GM21786 (cell line): ENCODE measurements at regions not wholly inside any gene's neighbourhood (a gene's known extent, or its start where the extent isn't known, plus 50 kb on each side); places are given as distances from the start of the nearest gene placed in this dataset.
"Not testable (repeated sequence)": the region's sequence is repeated elsewhere in the genome, so short reads cannot be mapped to it uniquely, and the experiment has no call there.

Source experiments
- ATAC-seq: cut with Tn5 transposase; IDR thresholded peaks from one replicate; pipeline ENCODE4 v1.9.1; 2021; ENCODE audit not compliant: unreplicated experiment

DNA sequence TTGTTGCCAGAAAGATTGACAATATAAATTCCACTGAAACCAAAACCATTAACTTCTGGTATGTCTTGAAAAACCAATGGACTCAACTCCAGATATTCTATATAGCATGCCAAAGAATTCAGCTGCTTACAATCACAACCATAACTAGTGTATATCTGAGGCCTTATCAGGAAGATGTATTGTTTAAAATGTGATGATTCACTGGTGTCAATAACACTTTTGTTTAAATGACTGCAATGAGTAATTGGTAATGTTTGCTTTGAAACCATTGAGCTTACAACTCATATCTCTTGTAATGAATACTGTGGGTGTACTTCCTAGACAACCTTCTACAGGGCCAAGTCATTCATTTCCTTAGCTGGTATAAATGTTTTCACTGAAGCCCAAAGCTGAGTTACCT, 727.9 kb upstream of the KCND2 start:
- no peak for ATAC-seq

DNA sequence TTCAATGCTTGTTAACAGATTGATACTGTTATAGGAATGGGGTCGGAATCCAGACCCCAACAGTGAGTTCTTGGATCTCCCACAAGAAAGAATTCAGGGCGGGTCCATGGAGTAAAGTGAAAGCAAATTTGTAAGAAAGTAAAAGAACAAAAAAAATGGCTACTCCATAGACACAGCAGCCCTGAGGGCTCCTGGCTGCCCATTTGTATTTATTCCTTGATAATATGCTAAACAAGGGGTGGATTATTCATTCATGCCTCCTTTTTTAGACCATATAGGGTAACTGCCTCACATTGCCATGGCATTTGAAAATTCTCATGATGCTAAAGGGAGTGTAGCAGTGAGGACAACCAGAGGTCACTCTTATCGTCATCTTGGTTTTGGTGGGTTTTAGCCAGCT, 717.2 kb upstream of the KCND2 start:
- no peak for ATAC-seq

DNA sequence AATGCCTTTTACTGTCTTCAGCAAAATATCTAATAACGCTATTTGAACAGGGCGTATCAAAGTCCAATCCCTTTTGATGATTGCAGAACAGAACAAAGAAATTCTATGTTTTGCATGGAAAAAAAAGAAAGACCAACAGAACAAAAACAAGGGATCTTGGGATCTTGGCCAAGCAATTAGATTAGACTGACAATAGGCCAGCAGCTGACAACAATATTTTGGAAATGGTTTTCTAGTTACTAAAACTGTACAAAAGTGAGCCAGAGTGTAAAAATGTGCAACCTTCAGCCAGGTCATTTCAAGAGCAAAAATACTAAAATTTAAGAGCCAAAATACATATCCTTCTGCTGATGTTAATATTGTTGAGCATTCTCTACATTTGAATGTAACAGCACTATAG, 716.5 kb upstream of the KCND2 start:
- ATAC-seq = no peak

- ATAC-seq = no peak
Measured at GRCh38 chr7:119561751-119562150, 711.2 kb upstream of the KCND2 start.

GRCh38 chr7:119562839-119563238, 710.1 kb upstream of the KCND2 start:
- ATAC-seq = no peak

- no peak for ATAC-seq
Measured at GRCh38 chr7:119571666-119572065, 701.3 kb upstream of the KCND2 start.

DNA sequence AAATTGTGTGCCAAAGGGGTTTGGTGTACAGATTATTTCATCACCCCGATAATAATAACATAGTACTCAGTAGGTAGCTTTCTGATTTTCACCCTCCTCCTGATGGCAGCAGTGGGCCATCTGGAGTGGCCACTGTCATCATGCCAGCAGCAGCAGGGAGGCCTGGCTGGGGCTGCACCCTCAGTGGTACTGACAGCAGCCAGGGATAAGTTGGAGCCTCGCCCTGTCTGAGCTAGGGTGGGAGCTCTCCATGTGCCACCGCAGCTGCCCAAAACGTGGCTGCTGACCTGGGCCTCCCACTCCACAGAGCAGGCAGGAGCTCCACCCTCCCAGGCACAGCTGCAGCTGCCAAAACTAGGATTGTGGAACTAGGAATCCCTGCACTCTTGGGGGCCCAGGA, 700.8 kb upstream of the KCND2 start:
- no peak for ATAC-seq

- no peak for ATAC-seq
Measured at GRCh38 chr7:119572541-119572940, 700.4 kb upstream of the KCND2 start.

GRCh38 chr7:119578116-119578515, 694.9 kb upstream of the KCND2 start:
- no peak for ATAC-seq

DNA sequence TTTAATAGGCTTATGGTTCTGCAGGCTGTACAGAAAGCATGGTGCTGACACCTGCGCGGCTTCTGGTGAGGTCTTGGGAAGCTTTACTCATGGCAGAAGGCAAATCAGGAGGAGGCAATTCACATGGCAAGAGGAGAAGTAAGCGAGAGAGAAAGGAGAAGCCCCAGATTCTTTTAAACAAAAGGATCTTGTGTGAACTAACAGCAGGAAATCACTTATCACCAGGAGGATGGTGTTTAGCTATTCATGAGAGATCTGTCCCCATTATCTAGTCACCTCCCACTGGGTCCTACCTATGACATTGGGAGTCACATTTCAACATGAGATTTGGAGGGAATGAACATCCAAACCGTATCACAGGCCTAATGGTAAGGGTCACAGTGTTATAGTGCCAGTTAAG, 678.0 kb upstream of the KCND2 start:
- no peak for ATAC-seq

DNA sequence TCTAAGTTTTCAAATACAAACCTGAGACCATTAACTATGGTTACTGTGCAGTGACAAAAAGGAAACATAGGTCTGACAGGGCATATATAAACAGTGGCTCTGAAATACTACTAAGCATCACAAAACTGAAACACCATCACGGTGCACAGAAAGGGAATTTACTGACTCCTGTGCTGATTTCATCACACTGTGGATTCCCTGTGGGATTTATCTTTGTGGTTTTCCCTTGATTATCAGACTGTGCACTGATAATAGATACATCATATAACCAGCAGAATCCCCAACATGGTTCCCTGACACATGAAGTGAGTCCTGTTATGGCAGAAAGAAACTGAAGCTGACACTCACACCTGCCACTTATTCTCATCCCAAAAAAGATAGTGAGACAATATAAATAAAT, 676.3 kb upstream of the KCND2 start:
- ATAC-seq = no peak

- no peak for ATAC-seq
Measured at GRCh38 chr7:119606297-119606696, 666.7 kb upstream of the KCND2 start.

DNA sequence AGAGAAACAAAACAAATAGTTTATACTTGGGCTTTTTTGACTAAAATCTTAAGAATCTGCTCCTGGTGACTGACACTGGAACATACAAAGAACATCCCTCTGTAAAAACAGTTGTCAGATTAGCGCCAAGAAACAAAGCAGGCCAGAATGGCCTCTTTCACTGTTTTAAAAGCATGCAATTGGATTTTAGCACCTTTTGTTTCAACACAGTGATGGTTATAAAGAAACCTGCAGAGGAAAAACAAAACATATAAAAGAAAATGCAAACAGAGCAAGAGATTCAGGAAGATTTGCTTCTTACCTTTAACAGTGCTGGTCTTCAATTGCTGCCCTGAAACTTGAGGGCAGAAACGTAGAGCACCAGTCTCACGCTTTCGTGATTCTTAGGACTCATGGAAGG, 652.2 kb upstream of the KCND2 start:
- no peak for ATAC-seq

- no peak for ATAC-seq
Measured at GRCh38 chr7:119623427-119623826, 649.5 kb upstream of the KCND2 start.

GRCh38 chr7:119630406-119630969, 642.5 kb upstream of the KCND2 start:
- no peak for ATAC-seq

DNA sequence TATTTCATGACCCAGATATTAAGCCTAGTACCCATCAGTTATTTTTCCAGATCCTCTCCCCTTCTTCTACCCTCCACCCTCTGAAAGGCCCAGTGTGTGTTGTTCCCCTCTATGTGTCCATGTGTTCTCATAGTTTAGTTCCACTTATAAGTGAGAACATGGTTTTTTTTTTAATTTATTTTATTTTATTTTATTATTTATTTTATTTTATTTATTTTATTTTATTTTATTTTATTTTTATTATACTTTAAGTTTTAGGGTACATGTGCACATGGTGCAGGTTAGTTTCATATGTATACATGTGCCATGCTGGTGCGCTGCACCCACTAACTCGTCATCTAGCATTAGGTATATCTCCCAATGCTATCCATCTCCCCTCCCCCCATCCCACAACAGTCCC, 639.2 kb upstream of the KCND2 start:
- not testable (repeated sequence) for ATAC-seq

- ATAC-seq = no peak
Measured at GRCh38 chr7:119640326-119640725, 632.6 kb upstream of the KCND2 start.

GRCh38 chr7:119640861-119641260, 632.1 kb upstream of the KCND2 start:
- no peak for ATAC-seq

DNA sequence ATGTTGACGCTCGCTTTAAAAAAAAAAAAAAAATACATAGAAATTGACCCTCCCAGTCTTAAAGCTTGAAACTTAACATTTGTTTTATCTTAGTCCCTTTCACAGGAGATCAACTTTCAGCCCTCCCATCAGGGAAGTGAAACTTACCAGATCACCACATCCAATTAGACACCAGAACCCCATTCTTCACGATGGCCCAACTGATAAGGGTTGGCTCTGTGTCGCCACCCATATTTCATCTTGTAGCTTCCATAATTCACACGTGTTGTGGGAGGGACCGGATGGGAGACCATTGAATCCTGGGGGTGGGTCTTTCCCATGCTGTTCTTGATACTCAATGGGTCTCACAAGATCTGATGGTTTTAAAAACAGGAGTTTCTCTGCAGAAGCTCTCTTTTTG, 629.4 kb upstream of the KCND2 start:
- ATAC-seq = no peak

- no peak for ATAC-seq
Measured at GRCh38 chr7:119647286-119647685, 625.7 kb upstream of the KCND2 start.

DNA sequence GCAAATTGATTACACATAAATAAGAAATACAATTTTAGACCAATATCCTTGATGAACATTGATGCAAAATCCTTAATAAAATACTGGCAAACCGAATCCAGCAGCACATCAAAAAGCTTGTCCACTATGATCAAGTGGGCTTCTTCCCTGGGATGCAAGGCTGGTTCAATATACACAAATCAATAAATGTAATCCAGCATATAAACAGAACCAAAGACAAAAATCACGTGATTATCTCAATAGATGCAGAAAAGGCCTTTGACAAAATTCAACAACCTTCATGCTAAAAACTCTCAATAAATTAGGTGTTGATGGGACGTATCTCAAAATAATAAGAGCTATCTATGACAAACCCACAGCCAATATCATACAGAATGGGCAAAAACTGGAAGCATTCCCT, 624.2 kb upstream of the KCND2 start:
- not testable (repeated sequence) for ATAC-seq

DNA sequence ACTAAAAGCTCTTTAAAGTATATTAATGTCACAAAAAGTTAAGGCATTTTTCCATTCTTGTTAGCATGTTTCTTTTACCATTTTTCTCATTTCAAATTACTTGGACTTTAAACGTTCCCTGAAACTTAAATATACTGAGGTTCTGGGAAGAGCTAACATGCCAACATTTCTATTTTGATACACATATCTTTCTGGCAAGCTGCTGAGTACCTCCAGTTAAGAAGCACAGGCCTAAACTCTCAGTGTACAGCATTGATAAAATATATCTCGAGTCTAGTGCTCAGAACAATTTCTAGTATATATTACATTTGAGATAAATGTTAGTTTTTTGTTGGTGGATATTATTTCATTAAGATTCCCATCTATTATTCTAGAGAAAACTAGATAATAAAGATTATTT, 612.9 kb upstream of the KCND2 start:
- no peak for ATAC-seq

DNA sequence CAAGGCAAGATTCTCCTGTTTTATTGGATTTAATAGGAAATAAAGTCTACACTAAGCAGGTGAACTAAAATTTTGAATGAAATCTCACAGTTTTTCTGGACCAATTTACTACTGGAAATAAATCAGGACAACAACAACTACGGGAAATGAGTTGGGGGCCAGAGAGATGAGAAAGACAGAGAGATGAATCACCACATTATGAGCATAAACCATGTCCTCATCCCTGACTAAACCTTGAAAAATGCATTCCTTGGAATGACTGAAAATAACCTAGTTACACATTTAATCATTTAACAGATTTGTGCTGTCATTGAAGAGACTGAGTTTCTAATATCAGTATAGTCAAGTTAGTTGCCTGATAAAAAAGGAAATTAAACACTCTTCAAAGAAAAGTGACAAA, 608.4 kb upstream of the KCND2 start:
- ATAC-seq = no peak

DNA sequence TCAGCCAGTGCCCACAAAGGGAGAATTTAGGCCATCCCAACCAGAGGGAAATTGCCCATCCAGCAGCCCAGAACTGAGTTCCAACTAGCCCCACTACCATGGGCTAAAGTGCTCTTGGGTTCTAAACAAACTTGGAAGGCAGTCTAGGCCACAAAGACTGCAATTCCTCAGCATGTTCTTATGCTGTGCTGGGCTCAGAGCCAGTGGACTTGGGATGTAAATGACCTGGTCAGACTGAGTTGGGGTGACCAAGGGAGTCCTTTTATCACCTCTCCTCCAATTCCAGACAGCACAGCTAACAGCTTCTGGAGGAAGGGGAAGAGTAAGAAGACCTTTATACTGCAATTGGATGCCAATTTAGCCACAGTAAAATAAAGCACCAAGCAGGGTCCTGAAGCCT, 607.2 kb upstream of the KCND2 start:
- no peak for ATAC-seq
